Chondrocyte (in vitro differentiated cells): ENCODE measurements at regions not wholly inside any gene's neighbourhood (a gene's known extent, or its start where the extent isn't known, plus 50 kb on each side); places are given as distances from the start of the nearest gene placed in this dataset.

ENCODE experiments used
- DNase-seq: peaks from one replicate; pipeline ENCODE4 v3.0.0; 2021; ENCODE audit warnings: mixed read lengths, low spot score
- H3K27ac Mint-ChIP-seq: one replicate; pipeline ENCODE4 v1.8.0; 2021; ENCODE audit warnings: mild to moderate bottlenecking, moderate library complexity, mixed read lengths; ENCODE audit not compliant: unreplicated experiment
- H3K27me3 Mint-ChIP-seq: 2 replicates; pipeline ENCODE4 v1.8.0; 2021; ENCODE audit warnings: low read depth, mixed read lengths
- H3K36me3 Mint-ChIP-seq: 2 replicates; pipeline ENCODE4 v1.8.0; 2021; ENCODE audit warnings: low read depth, mixed read lengths
- H3K4me1 Mint-ChIP-seq: 2 replicates; pipeline ENCODE4 v1.8.0; 2021; ENCODE audit warnings: low read depth, mild to moderate bottlenecking, mixed read lengths
- H3K4me3 Mint-ChIP-seq: one replicate; pipeline ENCODE4 v1.8.0; 2021; ENCODE audit warnings: mild to moderate bottlenecking, moderate library complexity, mixed read lengths; ENCODE audit not compliant: unreplicated experiment
- H3K9me3 Mint-ChIP-seq: 2 replicates; pipeline ENCODE4 v1.8.0; 2021; ENCODE audit warnings: low read depth, mixed read lengths
- CTCF ChIP-seq: fragments of 200-600 bp; sonication (generic); IDR thresholded peaks from 2 replicates; pipeline ENCODE4 v1.5.0; 2021; ENCODE audit warnings: antibody characterized with exemption, mild to moderate bottlenecking, moderate library complexity

GRCh38 chr4:138636781-138637180, 378.8 kb upstream of the NOCT start:
- H3K4me1 Mint-ChIP-seq, result peaks cover 19% of the 10 kb centered on the region
- H3K36me3 Mint-ChIP-seq, result no peaks in the 10 kb centered on the region
- H3K9me3 Mint-ChIP-seq, result no peaks in the 10 kb centered on the region
- TF ChIP-seq CTCF, result no peak
- H3K27me3 Mint-ChIP-seq, result no peaks in the 10 kb centered on the region
- no peak overlapping the region for H3K27ac Mint-ChIP-seq
- H3K4me3 Mint-ChIP-seq, result no peak overlapping the region
- no peak for DNase-seq

- H3K27me3 Mint-ChIP-seq, result no peaks in the 10 kb centered on the region
- no peak overlapping the region for H3K4me3 Mint-ChIP-seq
- peaks cover 20% of the 10 kb centered on the region for H3K4me1 Mint-ChIP-seq
- no peak overlapping the region for H3K27ac Mint-ChIP-seq
- H3K36me3 Mint-ChIP-seq, result no peaks in the 10 kb centered on the region
- DNase-seq, result no peak
- H3K9me3 Mint-ChIP-seq, result no peaks in the 10 kb centered on the region
- TF ChIP-seq CTCF, result no peak
Observed at GRCh38 chr4:138634915-138635314, 380.7 kb upstream of the NOCT start.

GRCh38 chr4:138633580-138633904, 382.0 kb upstream of the NOCT start:
- H3K27me3 Mint-ChIP-seq, result no peaks in the 10 kb centered on the region
- TF ChIP-seq CTCF, result no peak
- H3K4me3 Mint-ChIP-seq, result no peak overlapping the region
- H3K9me3 Mint-ChIP-seq, result no peaks in the 10 kb centered on the region
- H3K36me3 Mint-ChIP-seq, result no peaks in the 10 kb centered on the region
- no peak overlapping the region for H3K27ac Mint-ChIP-seq
- no peak for DNase-seq
- peaks cover 10% of the 10 kb centered on the region for H3K4me1 Mint-ChIP-seq

- no peak overlapping the region for H3K4me3 Mint-ChIP-seq
- H3K9me3 Mint-ChIP-seq, result no peaks in the 10 kb centered on the region
- H3K4me1 Mint-ChIP-seq, result peaks cover 9% of the 10 kb centered on the region
- H3K27ac Mint-ChIP-seq, result no peak overlapping the region
- TF ChIP-seq CTCF, result no peak
- H3K36me3 Mint-ChIP-seq, result no peaks in the 10 kb centered on the region
- H3K27me3 Mint-ChIP-seq, result no peaks in the 10 kb centered on the region
- DNase-seq, result no peak
Observed at GRCh38 chr4:138632856-138633579, 382.6 kb upstream of the NOCT start.

GRCh38 chr4:138630666-138631065, 384.9 kb upstream of the NOCT start:
- Mint-ChIP-seq H3K9me3 (no peaks in the 10 kb centered on the region), H3K27me3 (no peaks in the 10 kb centered on the region), H3K4me3 (no peak overlapping the region), H3K27ac (no peak overlapping the region), H3K4me1 (peaks cover 9% of the 10 kb centered on the region), H3K36me3 (no peaks in the 10 kb centered on the region)
- no peak for TF ChIP-seq CTCF
- DNase-seq, result no peak
